Liver (tissue), 8 donors: ENCODE measurements at regions not wholly inside any gene's neighbourhood (a gene's known extent, or its start where the extent isn't known, plus 50 kb on each side); places are given as distances from the start of the nearest gene placed in this dataset.

ENCODE experiments used
- DNase-seq: peaks from one replicate; pipeline ENCODE4 v3.0.0-alpha.2; 2017; ENCODE audit warnings: low spot score
- H3K27ac ChIP-seq, 2 donors: one replicate each; pipeline ENCODE4 v1.7.0; 2013; ENCODE audit warnings: inconsistent platforms in 2 of 2, low read length in 2 of 2, control low read depth in 1 of 2, low read depth in 1 of 2, mild to moderate bottlenecking in 1 of 2
- H3K27me3 ChIP-seq, 4 donors: one replicate each; pipeline versions ENCODE4 v1.6.1 to v1.7.0; 2013; ENCODE audit warnings: low read length in 3 of 4, inconsistent platforms in 1 of 4, mild to moderate bottlenecking in 1 of 4, moderate library complexity in 1 of 4; ENCODE audit not compliant: control insufficient read depth in 4 of 4, insufficient read depth in 4 of 4
- H3K36me3 ChIP-seq, 4 donors: one replicate each; pipeline versions ENCODE4 v1.6.1 to v1.7.0; 2013; ENCODE audit warnings: low read length in 3 of 4, mild to moderate bottlenecking in 3 of 4, low read depth in 1 of 4, moderate library complexity in 1 of 4; ENCODE audit not compliant: control insufficient read depth in 4 of 4, insufficient read depth in 3 of 4
- H3K4me1 ChIP-seq, 4 donors: one replicate each; pipeline versions ENCODE4 v1.6.1 to v1.7.0; 2013; ENCODE audit warnings: low read length in 3 of 4, mild to moderate bottlenecking in 3 of 4, moderate library complexity in 1 of 4; ENCODE audit not compliant: control insufficient read depth in 4 of 4, insufficient read depth in 4 of 4
- H3K4me3 ChIP-seq, 3 donors: one replicate each; pipeline versions ENCODE4 v1.6.1 to v1.7.0; 2013; ENCODE audit warnings: low read length in 3 of 3, control low read depth in 1 of 3, low read depth in 1 of 3, mild to moderate bottlenecking in 1 of 3
- H3K9ac ChIP-seq, 2 donors: one replicate each; pipeline ENCODE4 v1.7.0; 2013; ENCODE audit warnings: low read length in 2 of 2, mild to moderate bottlenecking in 2 of 2, moderate library complexity in 2 of 2, control low read depth in 1 of 2, low read depth in 1 of 2
- H3K9me3 ChIP-seq, 4 donors: one replicate each; pipeline versions ENCODE4 v1.6.1 to v1.7.0; 2013; ENCODE audit warnings: low read length in 3 of 4; ENCODE audit not compliant: control insufficient read depth in 4 of 4
- CTCF ChIP-seq: fragments of 150-350 bp; IDR thresholded peaks from 2 replicates; pipeline ENCODE4 v1.5.1; 2017; ENCODE audit warnings: improper control_type of control experiment, low read depth, low read length; ENCODE audit not compliant: missing input control
- EGR1 ChIP-seq, 2 donors: IDR thresholded peaks; 2 replicates each; pipeline ENCODE4 v1.6.1; 2016 to 2018; ENCODE audit warnings: antibody characterized with exemption in 2 of 2, low read depth in 2 of 2
- FOXA2 ChIP-seq: IDR thresholded peaks from 2 replicates; pipeline ENCODE4 v1.6.1; 2016; ENCODE audit warnings: antibody characterized with exemption
- GABPA ChIP-seq, 2 donors: IDR thresholded peaks in 1 of 2; conservative IDR thresholded peaks in 1 of 2; 2 replicates each; pipeline ENCODE4 v1.6.1; 2016; ENCODE audit warnings: antibody characterized with exemption in 2 of 2, mild to moderate bottlenecking in 1 of 2, moderate library complexity in 1 of 2
- HNF4A ChIP-seq, 2 donors: conservative IDR thresholded peaks; 2 replicates each; pipeline ENCODE4 v1.6.1; 2016; ENCODE audit warnings: antibody characterized with exemption in 2 of 2, mild to moderate bottlenecking in 2 of 2
- HNF4G ChIP-seq: IDR thresholded peaks from 2 replicates; pipeline ENCODE4 v1.6.1; 2016; ENCODE audit warnings: antibody characterized with exemption
- JUND ChIP-seq, 2 donors: IDR thresholded peaks; 2 replicates each; pipeline ENCODE4 v1.6.1; 2016; ENCODE audit warnings: antibody characterized with exemption in 2 of 2
- MAX ChIP-seq: IDR thresholded peaks from 2 replicates; pipeline ENCODE4 v1.6.1; 2016; ENCODE audit warnings: antibody characterized with exemption
- NR2F2 ChIP-seq: IDR thresholded peaks from 2 replicates; pipeline ENCODE4 v1.6.1; 2016; ENCODE audit warnings: antibody characterized with exemption
- RAD21 ChIP-seq, 2 donors: IDR thresholded peaks; 2 replicates each; pipeline ENCODE4 v1.6.1; 2016; ENCODE audit warnings: antibody characterized with exemption in 2 of 2, mild to moderate bottlenecking in 2 of 2
- REST ChIP-seq: IDR thresholded peaks from 2 replicates; pipeline ENCODE4 v1.6.1; 2016; ENCODE audit warnings: antibody characterized with exemption, mild to moderate bottlenecking
- RXRA ChIP-seq, 2 donors: IDR thresholded peaks; 2 replicates each; pipeline ENCODE4 v1.6.1; 2017 to 2018; ENCODE audit warnings: antibody characterized with exemption in 2 of 2, mild to moderate bottlenecking in 1 of 2
- SP1 ChIP-seq: IDR thresholded peaks from 2 replicates; pipeline ENCODE4 v1.6.1; 2018; ENCODE audit warnings: antibody characterized with exemption, mild to moderate bottlenecking
- TAF1 ChIP-seq: conservative IDR thresholded peaks from 2 replicates; pipeline ENCODE4 v1.6.1; 2016; ENCODE audit warnings: antibody characterized with exemption, mild to moderate bottlenecking
- YY1 ChIP-seq: IDR thresholded peaks from 2 replicates; pipeline ENCODE4 v1.6.1; 2016; ENCODE audit warnings: antibody characterized with exemption, mild to moderate bottlenecking
- ZBTB33 ChIP-seq: IDR thresholded peaks from 2 replicates; pipeline ENCODE4 v1.6.1; 2016; ENCODE audit warnings: antibody characterized with exemption
- WGBS: extraction: QIAGEN DNeasy Blood & Tissue Kit; methylation state at CpG from one replicate; pipeline ENCODE4 v1.1.7; 2013; 5-methylcytosine and 5-hydroxymethylcytosine counted together
- donor health status: healthy.
- donor health status: healthy.
- donor health status: healthy.
- donor health status: healthy.
- donor health status: healthy.

GRCh38 chr1:194477908-194478307, 1291.5 kb upstream of the B3GALT2 start:
- Histone ChIP-seq H3K4me1 (no peaks in the 10 kb centered on the region), H3K9ac (no peak overlapping the region), H3K36me3 (no peaks in the 10 kb centered on the region), H3K9me3 (no peaks in the 10 kb centered on the region), H3K4me3 (no peak overlapping the region), H3K27me3 (peaks cover 0 to 4% (median 0%) of the 10 kb centered on the region in 4 donors), H3K27ac (no peak overlapping the region)
- no peak for DNase-seq
- TF ChIP-seq GABPA (IDR thresholded peaks at IDR 0.05 in 1 of 2, conservative IDR thresholded peaks at IDR 0.05 in 1 of 2) (no peak), HNF4G (no peak), YY1 (no peak), CTCF (no peak), HNF4A (conservative IDR thresholded peaks at IDR 0.05) (no peak), NR2F2 (no peak), SP1 (no peak), MAX (no peak), RAD21 (IDR thresholded peaks at IDR 0.05) (no peak), ZBTB33 (no peak)

GRCh38 chr1:194476872-194477271, 1290.5 kb upstream of the B3GALT2 start:
- H3K9me3 ChIP-seq = no peaks in the 10 kb centered on the region
- TF ChIP-seq SP1 = no peak
- TF ChIP-seq NR2F2 = no peak
- no peak for TF ChIP-seq HNF4G
- no peak for TF ChIP-seq JUND (IDR thresholded peaks at IDR 0.05)
- TF ChIP-seq RXRA (IDR thresholded peaks at IDR 0.05) = no peak
- no peak for TF ChIP-seq CTCF
- no peak for TF ChIP-seq YY1
- TF ChIP-seq TAF1 = no peak
- no peak for TF ChIP-seq ZBTB33
- TF ChIP-seq FOXA2 = no peak
- TF ChIP-seq HNF4A (conservative IDR thresholded peaks at IDR 0.05) = no peak
- no peak for TF ChIP-seq EGR1 (IDR thresholded peaks at IDR 0.05; ENCODE audit: low read depth in 2 of 2)
- TF ChIP-seq REST = no peak
- DNase-seq = no peak
- no peak overlapping the region for H3K27ac ChIP-seq
- 56% methylated on average over 2 of the region's 2 CpGs for WGBS
- no peak overlapping the region for H3K4me3 ChIP-seq
- H3K36me3 ChIP-seq = no peaks in the 10 kb centered on the region
- no peak overlapping the region for H3K9ac ChIP-seq
- H3K27me3 ChIP-seq = peaks cover 0 to 4% (median 0%) of the 10 kb centered on the region in 4 donors
- no peaks in the 10 kb centered on the region for H3K4me1 ChIP-seq
